Activated B cell treated with CpG ODN at 0.5 μM for 24 hours (primary cell): ENCODE measurements at regions not wholly inside any gene's neighbourhood (a gene's known extent, or its start where the extent isn't known, plus 50 kb on each side); places are given as distances from the start of the nearest gene placed in this dataset.
"Not testable (repeated sequence)": the region's sequence is repeated elsewhere in the genome, so short reads cannot be mapped to it uniquely, and the experiment has no call there.

Source experiments
- ATAC-seq: fragments of 200-7000 bp; cut with Tn5 transposase; one replicate; pipeline ENCODE4 v1.10.0; 2021; ENCODE audit warnings: low read depth, mild to moderate bottlenecking, moderate library complexity
- CTCF ChIA-PET: fragments of 350-600 bp; sonication (Branson Sonifier 250); formaldehyde crosslinking; loops from one replicate; lab custom pipeline; 2021; ENCODE audit warnings: antibody characterized with exemption; lab: Charles Lee
- POLR2A ChIA-PET: fragments of 350-600 bp; sonication (Branson Sonifier 250); formaldehyde crosslinking; loops from one replicate; lab custom pipeline; 2021; ENCODE audit warnings: antibody characterized with exemption; lab: Charles Lee
- DNase-seq: peaks from one replicate; pipeline ENCODE4 v3.0.0; 2022
- H3K27ac Mint-ChIP-seq: one replicate; pipeline ENCODE4 v1.8.0; 2020; ENCODE audit warnings: mixed read lengths
- H3K27me3 Mint-ChIP-seq: one replicate; pipeline ENCODE4 v1.8.0; 2021; ENCODE audit warnings: mixed read lengths
- H3K36me3 Mint-ChIP-seq: one replicate; pipeline ENCODE4 v1.8.0; 2021; ENCODE audit warnings: low read depth, mixed read lengths
- H3K4me1 Mint-ChIP-seq: one replicate; pipeline ENCODE4 v1.8.0; 2021; ENCODE audit warnings: mixed read lengths
- H3K4me3 Mint-ChIP-seq: one replicate; pipeline ENCODE4 v1.8.0; 2020; ENCODE audit warnings: mild to moderate bottlenecking, mixed read lengths
- H3K9me3 Mint-ChIP-seq: one replicate; pipeline ENCODE4 v1.8.0; 2020; ENCODE audit warnings: mixed read lengths
- CTCF ChIP-seq: fragments of 200-600 bp; IDR thresholded peaks from one replicate; pipeline ENCODE4 v1.8.0; 2022; ENCODE audit warnings: antibody characterized with exemption, mild to moderate bottlenecking
- intact Hi-C: fragments of 100-400 bp; cut with micrococcal nuclease; formaldehyde crosslinking; loops from one replicate; pipeline ENCODE4 v1.15.1; 2024

- H3K27ac Mint-ChIP-seq, result no peak overlapping the region
- no peaks in the 10 kb centered on the region for H3K4me1 Mint-ChIP-seq
- TF ChIP-seq CTCF, result no peak
- ChIA-PET CTCF (no interaction called here), POLR2A (no interaction called here)
- ATAC-seq (no peak), DNase-seq (no peak)
- intact Hi-C loops, result no loop called here
- H3K36me3 Mint-ChIP-seq, result no peaks in the 10 kb centered on the region
- H3K9me3 Mint-ChIP-seq, result peaks cover 3% of the 10 kb centered on the region
- no peaks in the 10 kb centered on the region for H3K27me3 Mint-ChIP-seq
- no peak overlapping the region for H3K4me3 Mint-ChIP-seq
These were observed 335.8 kb downstream of the FAT4 start for GRCh38 chr4:125650557-125650956.

GRCh38 chr4:125651707-125652357 is 337.1 kb downstream of the FAT4 start:
- CTCF ChIA-PET, DNase-seq, ATAC-seq, POLR2A ChIA-PET, H3K4me3 Mint-ChIP-seq, intact Hi-C loops, H3K9me3 Mint-ChIP-seq, H3K36me3 Mint-ChIP-seq, H3K4me1 Mint-ChIP-seq, H3K27me3 Mint-ChIP-seq, H3K27ac Mint-ChIP-seq: not testable (repeated sequence)

GRCh38 chr4:125658773-125659172 is 344.0 kb downstream of the FAT4 start:
- intact Hi-C loops, result no loop called here
- no peaks in the 10 kb centered on the region for H3K4me1 Mint-ChIP-seq
- no peaks in the 10 kb centered on the region for H3K36me3 Mint-ChIP-seq
- H3K27ac Mint-ChIP-seq, result no peak overlapping the region
- no peak for ATAC-seq
- TF ChIP-seq CTCF, result no peak
- no peak for DNase-seq
- H3K9me3 Mint-ChIP-seq, result no peaks in the 10 kb centered on the region
- POLR2A ChIA-PET, result no interaction called here
- CTCF ChIA-PET, result no interaction called here
- no peaks in the 10 kb centered on the region for H3K27me3 Mint-ChIP-seq
- no peak overlapping the region for H3K4me3 Mint-ChIP-seq

- ChIA-PET CTCF (no interaction called here), POLR2A (no interaction called here)
- Mint-ChIP-seq H3K4me3 (no peak overlapping the region), H3K36me3 (no peaks in the 10 kb centered on the region), H3K4me1 (no peaks in the 10 kb centered on the region), H3K27ac (no peak overlapping the region), H3K27me3 (no peaks in the 10 kb centered on the region), H3K9me3 (no peaks in the 10 kb centered on the region)
- no peak for ATAC-seq
- intact Hi-C loops, result no loop called here
- no peak for DNase-seq
- TF ChIP-seq CTCF, result no peak
These were observed 349.4 kb downstream of the FAT4 start for GRCh38 chr4:125663896-125664767.

- TF ChIP-seq CTCF, result no peak
These were observed 351.9 kb downstream of the FAT4 start for GRCh38 chr4:125666635-125667034.

More at GRCh38 chr4:125666635-125667034, 351.9 kb downstream of the FAT4 start:
- intact Hi-C loops, result no loop called here
- ChIA-PET CTCF (no interaction called here), POLR2A (no interaction called here)
- Mint-ChIP-seq H3K4me3 (no peak overlapping the region), H3K9me3 (no peaks in the 10 kb centered on the region), H3K4me1 (no peaks in the 10 kb centered on the region), H3K27me3 (no peaks in the 10 kb centered on the region), H3K36me3 (no peaks in the 10 kb centered on the region), H3K27ac (no peak overlapping the region)
- DNase-seq (no peak), ATAC-seq (no peak)
